Keratinocyte (primary cell): ENCODE measurements at regions not wholly inside any gene's neighbourhood (a gene's known extent, or its start where the extent isn't known, plus 50 kb on each side); places are given as distances from the start of the nearest gene placed in this dataset.

Source experiments
- DNase-seq: peaks from one replicate; pipeline ENCODE4 v3.0.0-alpha.2; 2011; ENCODE audit warnings: low read depth, missing footprints, low spot score
- FAIRE-seq: peaks from 2 replicates; lab custom pipeline; 2011; peaks lifted over from hg19 to GRCh38; lab: Jason Lieb, UNC
- H2AFZ ChIP-seq: 2 replicates; pipeline ENCODE4 v1.6.0; 2012; ENCODE audit warnings: low read length, control low read depth, inconsistent platforms; ENCODE audit not compliant: control insufficient read depth
- H3K27ac ChIP-seq: 2 replicates; pipeline ENCODE4 v1.5.1; 2011; ENCODE audit warnings: low read length; ENCODE audit not compliant: control insufficient read depth, insufficient read depth
- H3K27me3 ChIP-seq: 3 replicates; pipeline ENCODE4 v1.6.0; 2011; ENCODE audit warnings: low read length; ENCODE audit not compliant: control insufficient read depth, insufficient read depth; ENCODE audit errors: extremely low read depth
- H3K36me3 ChIP-seq, 2 experiments: 2 replicates in 1 of 2; 3 replicates in 1 of 2; pipeline ENCODE4 v1.5.1; 2011; ENCODE audit warnings: low read length in 2 of 2, mild to moderate bottlenecking in 1 of 2; ENCODE audit not compliant: control insufficient read depth in 2 of 2, insufficient read depth in 2 of 2; ENCODE audit errors: extremely low read depth in 1 of 2
- H3K4me1 ChIP-seq: 3 replicates; pipeline ENCODE4 v1.5.1; 2011; ENCODE audit warnings: low read length; ENCODE audit not compliant: control insufficient read depth, insufficient read depth; ENCODE audit errors: extremely low read depth
- H3K4me2 ChIP-seq: 3 replicates; pipeline ENCODE4 v1.6.0; 2011; ENCODE audit warnings: low read depth, low read length; ENCODE audit not compliant: control insufficient read depth, insufficient read depth; ENCODE audit errors: extremely low read depth
- H3K4me3 ChIP-seq, 3 experiments: fragments of 200-600 bp in 1 of 3; sonication (generic) in 1 of 3; 2 replicates in 2 of 3; 3 replicates in 1 of 3; pipeline ENCODE4 v1.5.1; 2011 to 2016; ENCODE audit warnings: low read length in 3 of 3, mild to moderate bottlenecking in 3 of 3, control low read depth in 2 of 3, inconsistent platforms in 1 of 3, low read depth in 1 of 3, mixed read lengths in 1 of 3, mixed run types in 1 of 3, moderate library complexity in 1 of 3; ENCODE audit not compliant: control insufficient read depth in 2 of 3, insufficient read depth in 2 of 3; ENCODE audit errors: extremely low read depth in 1 of 3
- H3K79me2 ChIP-seq: 2 replicates; pipeline ENCODE4 v1.6.0; 2012; ENCODE audit warnings: low read length; ENCODE audit not compliant: control insufficient read depth, insufficient read depth
- H3K9ac ChIP-seq: 3 replicates; pipeline ENCODE4 v1.6.0; 2011; ENCODE audit warnings: low read length; ENCODE audit not compliant: control insufficient read depth, insufficient read depth; ENCODE audit errors: extremely low read depth
- H3K9me1 ChIP-seq: 3 replicates; pipeline ENCODE4 v1.6.0; 2011; ENCODE audit warnings: low read length; ENCODE audit not compliant: control insufficient read depth, insufficient read depth; ENCODE audit errors: extremely low read depth
- H3K9me3 ChIP-seq: 2 replicates; pipeline ENCODE4 v1.5.1; 2012; ENCODE audit warnings: low read depth, low read length; ENCODE audit not compliant: control insufficient read depth
- H4K20me1 ChIP-seq: 3 replicates; pipeline ENCODE4 v1.6.0; 2011; ENCODE audit warnings: low read length; ENCODE audit not compliant: control insufficient read depth, insufficient read depth; ENCODE audit errors: extremely low read depth
- CTCF ChIP-seq, 3 experiments: IDR thresholded peaks in 1 of 3; conservative IDR thresholded peaks in 1 of 3; optimal IDR thresholded peaks in 1 of 3; 2 replicates in 2 of 3; 3 replicates in 1 of 3; pipeline versions ENCODE3 to v1.5.1; 2011; ENCODE audit warnings: low read length in 3 of 3, mild to moderate bottlenecking in 3 of 3, moderate library complexity in 2 of 3, control low read depth in 1 of 3, inconsistent platforms in 1 of 3; ENCODE audit not compliant: insufficient read depth in 2 of 3; ENCODE audit errors: extremely low read depth in 1 of 3
- EZH2 ChIP-seq: IDR thresholded peaks from one replicate; pipeline ENCODE4 v1.6.1; 2012; ENCODE audit warnings: inconsistent platforms, mild to moderate bottlenecking, low read length, moderate library complexity
- dilution Hi-C: fragments of 300-500 bp; cut with MboI; formaldehyde crosslinking; loops from one replicate; pipeline ENCODE4 v1.7.0; 2020; ENCODE audit warnings: low sequenced_read_pairs; ENCODE audit not compliant: extremely low pct_ligation_motif_present

GRCh38 chr14:89509891-89510290 lies 92.9 kb upstream of the FOXN3 start:
- FAIRE-seq (no peak), DNase-seq (no peak)
- Histone ChIP-seq H3K27me3 (no peaks in the 10 kb centered on the region), H3K4me3 (no peak overlapping the region), H3K27ac (no peak overlapping the region), H4K20me1 (no peaks in the 10 kb centered on the region), H3K4me2 (no peak overlapping the region), H3K9me3 (no peaks in the 10 kb centered on the region), H3K9ac (no peak overlapping the region), H3K4me1 (peaks cover 18% of the 10 kb centered on the region), H3K9me1 (no peaks in the 10 kb centered on the region), H3K36me3 (no peaks in the 10 kb centered on the region), H2AFZ (no peak overlapping the region), H3K79me2 (no peaks in the 10 kb centered on the region)
- dilution Hi-C loops = no loop called here
- TF ChIP-seq EZH2 = no peak
- no peak for TF ChIP-seq CTCF (optimal IDR thresholded peaks at IDR 0.05 in 1 of 3, IDR thresholded peaks at IDR 0.05 in 1 of 3, conservative IDR thresholded peaks at IDR 0.05 in 1 of 3; ENCODE audit: extremely low read depth in 1 of 3, insufficient read depth in 2 of 3, low read length in 3 of 3)

GRCh38 chr14:89508863-89509262 lies 91.8 kb upstream of the FOXN3 start:
- Histone ChIP-seq H3K9me1 (no peaks in the 10 kb centered on the region), H3K4me2 (no peak overlapping the region), H3K9ac (no peak overlapping the region), H3K36me3 (no peaks in the 10 kb centered on the region), H4K20me1 (no peaks in the 10 kb centered on the region), H3K9me3 (no peaks in the 10 kb centered on the region), H3K4me3 (no peak overlapping the region), H3K4me1 (peaks cover 18% of the 10 kb centered on the region), H2AFZ (no peak overlapping the region), H3K27ac (no peak overlapping the region), H3K79me2 (no peaks in the 10 kb centered on the region), H3K27me3 (no peaks in the 10 kb centered on the region)
- no peak for FAIRE-seq
- no peak for TF ChIP-seq CTCF (optimal IDR thresholded peaks at IDR 0.05 in 1 of 3, IDR thresholded peaks at IDR 0.05 in 1 of 3, conservative IDR thresholded peaks at IDR 0.05 in 1 of 3; ENCODE audit: extremely low read depth in 1 of 3, insufficient read depth in 2 of 3, low read length in 3 of 3)
- no peak for TF ChIP-seq EZH2
- DNase-seq = no peak
- dilution Hi-C loops = no loop called here
